HepG2 (cell line): ENCODE measurements at regions not wholly inside any gene's neighbourhood (a gene's known extent, or its start where the extent isn't known, plus 50 kb on each side); places are given as distances from the start of the nearest gene placed in this dataset.
A peak's percentile ranks its signal among the peaks of the same experiment; 100 is the strongest.

Source experiments
- ATAC-seq: fragments of 200-7000 bp; cut with Tn5 transposase; 3 replicates; pipeline ENCODE4 v1.9.1; 2020; ENCODE audit warnings: mild to moderate bottlenecking, moderate library complexity
- BruUV-seq: library from RNA; stranded (reverse); fragments of 400-500 nt; replicated peaks from 2 replicates; lab custom pipeline; 2021; lab: Mats Ljungman, UMichigan
- CTCF ChIA-PET: fragments of 300-600 bp; formaldehyde crosslinking; extraction: SDS; loops from one replicate; lab custom pipeline; 2021; ENCODE audit warnings: low total read pairs, inconsistent platforms, low intra/inter-chr PET ratio; lab: Yijun Ruan, JAX
- POLR2A ChIA-PET: fragments of 350-600 bp; sonication (Branson Sonifier 250); formaldehyde crosslinking; loops from one replicate; lab custom pipeline; 2020; ENCODE audit warnings: antibody characterized with exemption, inconsistent platforms; lab: Yijun Ruan, JAX
- DNase-seq: peaks from one replicate; pipeline ENCODE4 v3.0.0-alpha.2; 2015; ENCODE audit warnings: low spot score
- FAIRE-seq: peaks from 3 replicates; lab custom pipeline; 2011; peaks lifted over from hg19 to GRCh38; lab: Jason Lieb, UNC
- H2AFZ ChIP-seq: one replicate; pipeline ENCODE4 v1.6.1; 2011; ENCODE audit warnings: low read length, inconsistent platforms
- H3K27ac ChIP-seq: fragments of 300-600 bp; 3 replicates; pipeline ENCODE4 v1.8.0; 2011; ENCODE audit warnings: mixed run types, mild to moderate bottlenecking, mixed read lengths, low read length, inconsistent platforms; ENCODE audit not compliant: insufficient read depth; ENCODE audit errors: extremely low read length
- H3K27me3 ChIP-seq, 2 experiments: fragments of 200-600 bp in 1 of 2; 2 replicates in 1 of 2; 3 replicates in 1 of 2; pipeline versions ENCODE4 v1.6.0 to v1.8.0; 2011; ENCODE audit warnings: low read length in 2 of 2, mild to moderate bottlenecking in 2 of 2, moderate library complexity in 2 of 2, inconsistent platforms in 1 of 2; ENCODE audit not compliant: insufficient read depth in 2 of 2, control insufficient read depth in 1 of 2
- H3K36me3 ChIP-seq, 2 experiments: fragments of 200-600 bp in 1 of 2; replicated peaks in 1 of 2; 2 replicates in 1 of 2; 3 replicates in 1 of 2; pipeline versions ENCODE4 v1.5.1 to v1.8.0; 2011; ENCODE audit warnings: low read length in 2 of 2, inconsistent platforms in 1 of 2; ENCODE audit not compliant: insufficient read depth in 2 of 2, control insufficient read depth in 1 of 2
- H3K4me1 ChIP-seq: 2 replicates; pipeline ENCODE4 v1.5.1; 2012; ENCODE audit warnings: low read length, inconsistent platforms; ENCODE audit not compliant: insufficient read depth
- H3K4me2 ChIP-seq: 2 replicates; pipeline ENCODE4 v1.6.0; 2011; ENCODE audit warnings: low read depth, low read length, inconsistent platforms
- H3K4me3 ChIP-seq, 3 experiments: fragments of 200-600 bp in 1 of 3; sonication (generic), shearing (Covaris generic) in 1 of 3; replicated peaks in 1 of 3; 2 replicates each; pipeline ENCODE4 v1.5.1; 2011 to 2016; ENCODE audit warnings: low read length in 3 of 3, inconsistent platforms in 2 of 3, low read depth in 2 of 3, mild to moderate bottlenecking in 2 of 3, control low read depth in 1 of 3, mixed read lengths in 1 of 3; ENCODE audit not compliant: insufficient read depth in 1 of 3
- H3K79me2 ChIP-seq: one replicate; pipeline ENCODE4 v1.6.1; 2011; ENCODE audit warnings: low read length, inconsistent platforms; ENCODE audit not compliant: insufficient read depth
- H3K9ac ChIP-seq: 2 replicates; pipeline ENCODE4 v1.6.0; 2011; ENCODE audit warnings: mild to moderate bottlenecking, low read depth, low read length, inconsistent platforms; ENCODE audit not compliant: insufficient read depth
- H3K9me3 ChIP-seq: 2 replicates; pipeline ENCODE4 v1.5.1; 2012; ENCODE audit warnings: mild to moderate bottlenecking, low read length
- H4K20me1 ChIP-seq: 2 replicates; pipeline ENCODE4 v1.6.0; 2011; ENCODE audit warnings: inconsistent platforms, mild to moderate bottlenecking, low read length, moderate library complexity; ENCODE audit not compliant: insufficient read depth
- EED ChIP-seq: sonication (generic); formaldehyde crosslinking; IDR thresholded peaks from 2 replicates; pipeline ENCODE4 v1.5.0; 2020; ENCODE audit warnings: mild to moderate bottlenecking, missing genetic modification reagents
- HNF4A ChIP-seq: sonication (generic); formaldehyde crosslinking; IDR thresholded peaks from 2 replicates; pipeline ENCODE4 v1.4.0; 2020; ENCODE audit warnings: missing genetic modification reagents
- IKZF1 ChIP-seq: fragments of 450-650 bp; IDR thresholded peaks from 2 replicates; pipeline ENCODE4 v1.7.1; 2016
- NCOR1 ChIP-seq: fragments of 200-600 bp; sonication (generic); IDR thresholded peaks from 2 replicates; pipeline ENCODE4 v1.7.0; 2017; ENCODE audit warnings: antibody characterized with exemption, low read length, borderline replicate concordance
- RARG ChIP-seq: sonication (generic); formaldehyde crosslinking; IDR thresholded peaks from 2 replicates; pipeline ENCODE4 v1.4.0; 2020; ENCODE audit warnings: low read depth, mild to moderate bottlenecking, missing genetic modification reagents
- RELA ChIP-seq: sonication (generic); formaldehyde crosslinking; IDR thresholded peaks from 2 replicates; pipeline ENCODE4 v1.4.0; 2020; ENCODE audit warnings: missing genetic modification reagents
- ZNF138 ChIP-seq: sonication (generic); formaldehyde crosslinking; IDR thresholded peaks from 2 replicates; pipeline ENCODE4 v1.5.0; 2020; ENCODE audit warnings: mild to moderate bottlenecking, low read depth, missing genetic modification reagents
- WGBS: methylation state at CpG from one replicate; pipeline ENCODE4 v1.1.6; 2017; ENCODE audit warnings: low lambda C conversion rate; 5-methylcytosine and 5-hydroxymethylcytosine counted together
- in situ Hi-C: cut with HindIII; loops from 2 replicates; pipeline ENCODE4 v1.10.0; 2017; ENCODE audit warnings: low pct_unique_long_range_greater_than_20kb; ENCODE audit not compliant: extremely low pct_ligation_motif_present
- intact Hi-C: fragments of 100-400 bp; cut with micrococcal nuclease; formaldehyde crosslinking; loops from one replicate; pipeline ENCODE4 v1.10.0; 2022; ENCODE audit not compliant: unreplicated experiment
- TF ChIP-seq, protein P1 (sequence below): IDR thresholded peaks from 2 replicates; pipeline ENCODE4 v1.6.1; 2018; ENCODE audit warnings: missing genetic modification reagents
- TF ChIP-seq, protein P2 (sequence below): IDR thresholded peaks from 2 replicates; pipeline ENCODE4 v1.6.1; 2016; ENCODE audit warnings: low read depth, control low read depth
- TF ChIP-seq, protein P3 (sequence below): sonication (generic); formaldehyde crosslinking; IDR thresholded peaks from 2 replicates; pipeline ENCODE4 v1.5.1; 2020; ENCODE audit warnings: mild to moderate bottlenecking, missing genetic modification reagents
- TF ChIP-seq, protein P4 (sequence below): sonication (generic); formaldehyde crosslinking; IDR thresholded peaks from 2 replicates; pipeline ENCODE4 v1.9.0; 2021; ENCODE audit warnings: missing genetic modification reagents, mild to moderate bottlenecking, borderline replicate concordance
- TF ChIP-seq, protein P5 (sequence below): sonication (generic); formaldehyde crosslinking; IDR thresholded peaks from 2 replicates; pipeline ENCODE4 v1.8.0; 2022; ENCODE audit warnings: low read depth, missing genetic modification reagents

DNA sequence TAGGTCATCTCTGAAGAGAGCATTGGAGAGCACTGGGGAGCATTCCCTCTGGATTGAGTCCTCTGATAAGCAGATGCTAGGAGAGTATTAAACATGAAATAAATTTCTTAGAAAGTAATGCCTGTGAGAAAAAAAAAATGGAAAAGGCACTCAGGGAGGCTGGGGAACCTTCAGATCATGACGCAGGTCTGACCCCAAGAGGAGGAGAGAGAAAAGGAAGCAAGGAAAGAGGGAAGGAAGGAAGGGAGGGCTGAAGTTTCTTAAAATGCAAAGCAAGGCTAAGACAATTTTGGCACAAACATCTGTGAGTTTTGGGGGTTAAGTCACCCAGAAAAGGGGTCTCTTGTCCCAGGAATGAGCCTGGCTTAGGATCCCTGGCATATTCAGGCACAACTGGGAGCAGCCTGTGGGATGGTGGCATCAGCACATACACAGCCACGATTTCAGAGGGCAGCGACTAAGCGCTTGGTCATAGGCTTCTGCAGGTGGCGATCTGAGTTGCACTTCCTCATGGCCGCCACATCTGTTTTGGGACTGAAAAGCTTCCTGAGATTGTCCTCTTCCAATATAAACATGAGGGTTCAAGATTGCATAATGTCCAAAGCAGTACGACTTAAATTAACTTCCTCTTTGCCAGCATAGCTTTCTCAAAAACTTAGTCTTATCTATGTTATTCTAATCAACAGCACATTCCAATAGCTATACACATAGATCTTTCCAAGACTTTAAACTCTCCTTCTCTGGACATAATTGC, 692.7 kb downstream of the DNAH5 start (continued):
- TF ChIP-seq, protein P1, sequence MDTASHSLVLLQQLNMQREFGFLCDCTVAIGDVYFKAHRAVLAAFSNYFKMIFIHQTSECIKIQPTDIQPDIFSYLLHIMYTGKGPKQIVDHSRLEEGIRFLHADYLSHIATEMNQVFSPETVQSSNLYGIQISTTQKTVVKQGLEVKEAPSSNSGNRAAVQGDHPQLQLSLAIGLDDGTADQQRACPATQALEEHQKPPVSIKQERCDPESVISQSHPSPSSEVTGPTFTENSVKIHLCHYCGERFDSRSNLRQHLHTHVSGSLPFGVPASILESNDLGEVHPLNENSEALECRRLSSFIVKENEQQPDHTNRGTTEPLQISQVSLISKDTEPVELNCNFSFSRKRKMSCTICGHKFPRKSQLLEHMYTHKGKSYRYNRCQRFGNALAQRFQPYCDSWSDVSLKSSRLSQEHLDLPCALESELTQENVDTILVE = no peak
- no peak for TF ChIP-seq EED (CRISPR knock-in tag)

DNA sequence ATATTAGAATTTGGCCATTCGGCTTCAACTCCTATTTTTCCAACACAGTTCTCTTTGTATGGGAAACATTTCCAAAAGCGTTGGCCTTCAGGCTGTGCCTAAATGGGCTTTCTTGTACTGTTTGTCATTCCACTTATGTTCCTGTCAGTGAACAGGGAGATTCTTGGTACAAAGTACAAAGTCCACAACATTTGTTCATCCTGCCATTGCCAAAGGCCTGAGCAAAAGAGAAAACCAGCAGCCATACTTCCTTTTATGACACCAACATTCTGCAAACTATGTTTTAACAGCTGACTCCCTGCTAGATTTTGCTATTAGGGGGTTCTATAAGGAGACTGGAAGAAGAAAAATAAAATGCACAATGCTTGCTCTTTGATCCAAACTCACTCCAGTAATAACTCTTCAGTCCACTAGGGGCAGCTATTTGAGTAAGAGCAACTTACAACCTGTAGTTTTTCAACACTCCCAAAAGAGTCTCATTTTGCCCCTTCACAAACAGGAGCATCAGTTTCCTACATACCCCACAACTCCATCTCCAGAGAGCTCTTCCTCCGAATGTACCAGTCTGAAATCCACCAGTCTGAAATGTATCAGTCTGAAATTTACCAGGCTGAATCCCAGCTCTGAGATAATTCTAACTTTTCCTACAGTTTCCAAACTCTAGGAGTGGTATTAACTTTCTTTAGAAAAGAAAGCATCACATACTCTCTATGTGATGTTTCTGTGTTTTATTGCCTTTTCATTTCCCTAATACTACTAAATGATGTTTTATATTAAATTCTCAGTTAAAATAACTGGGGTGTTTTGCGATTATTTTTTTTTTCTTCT, 693.8 kb downstream of the DNAH5 start:
- ChIA-PET CTCF (no interaction called here), POLR2A (no interaction called here)
- Histone ChIP-seq H3K4me2 (no peak overlapping the region), H3K36me3 (no peaks in the 10 kb centered on the region), H3K9me3 (peaks cover 72% of the 10 kb centered on the region), H4K20me1 (no peaks in the 10 kb centered on the region), H3K9ac (no peak overlapping the region), H3K27ac (no peak overlapping the region), H3K79me2 (no peaks in the 10 kb centered on the region), H2AFZ (no peak overlapping the region), H3K4me1 (no peaks in the 10 kb centered on the region; the same call in 1 of the 2 replicates), H3K4me3 (no peak overlapping the region), H3K27me3 (no peaks in the 10 kb centered on the region)
- in situ Hi-C loops = no loop called here
- 35% methylated on average over 4 of the region's 4 CpGs for WGBS
- no TSS peak for BruUV-seq
- intact Hi-C loops = no loop called here
- DNase-seq (peak; percentile 13), FAIRE-seq (no peak), ATAC-seq (no peak; the same call in 1 of the 3 replicates)
- no peak for TF ChIP-seq RELA
- TF ChIP-seq, protein P2, sequence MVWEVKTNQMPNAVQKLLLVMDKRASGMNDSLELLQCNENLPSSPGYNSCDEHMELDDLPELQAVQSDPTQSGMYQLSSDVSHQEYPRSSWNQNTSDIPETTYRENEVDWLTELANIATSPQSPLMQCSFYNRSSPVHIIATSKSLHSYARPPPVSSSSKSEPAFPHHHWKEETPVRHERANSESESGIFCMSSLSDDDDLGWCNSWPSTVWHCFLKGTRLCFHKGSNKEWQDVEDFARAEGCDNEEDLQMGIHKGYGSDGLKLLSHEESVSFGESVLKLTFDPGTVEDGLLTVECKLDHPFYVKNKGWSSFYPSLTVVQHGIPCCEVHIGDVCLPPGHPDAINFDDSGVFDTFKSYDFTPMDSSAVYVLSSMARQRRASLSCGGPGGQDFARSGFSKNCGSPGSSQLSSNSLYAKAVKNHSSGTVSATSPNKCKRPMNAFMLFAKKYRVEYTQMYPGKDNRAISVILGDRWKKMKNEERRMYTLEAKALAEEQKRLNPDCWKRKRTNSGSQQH = no peak
- TF ChIP-seq, protein P3, sequence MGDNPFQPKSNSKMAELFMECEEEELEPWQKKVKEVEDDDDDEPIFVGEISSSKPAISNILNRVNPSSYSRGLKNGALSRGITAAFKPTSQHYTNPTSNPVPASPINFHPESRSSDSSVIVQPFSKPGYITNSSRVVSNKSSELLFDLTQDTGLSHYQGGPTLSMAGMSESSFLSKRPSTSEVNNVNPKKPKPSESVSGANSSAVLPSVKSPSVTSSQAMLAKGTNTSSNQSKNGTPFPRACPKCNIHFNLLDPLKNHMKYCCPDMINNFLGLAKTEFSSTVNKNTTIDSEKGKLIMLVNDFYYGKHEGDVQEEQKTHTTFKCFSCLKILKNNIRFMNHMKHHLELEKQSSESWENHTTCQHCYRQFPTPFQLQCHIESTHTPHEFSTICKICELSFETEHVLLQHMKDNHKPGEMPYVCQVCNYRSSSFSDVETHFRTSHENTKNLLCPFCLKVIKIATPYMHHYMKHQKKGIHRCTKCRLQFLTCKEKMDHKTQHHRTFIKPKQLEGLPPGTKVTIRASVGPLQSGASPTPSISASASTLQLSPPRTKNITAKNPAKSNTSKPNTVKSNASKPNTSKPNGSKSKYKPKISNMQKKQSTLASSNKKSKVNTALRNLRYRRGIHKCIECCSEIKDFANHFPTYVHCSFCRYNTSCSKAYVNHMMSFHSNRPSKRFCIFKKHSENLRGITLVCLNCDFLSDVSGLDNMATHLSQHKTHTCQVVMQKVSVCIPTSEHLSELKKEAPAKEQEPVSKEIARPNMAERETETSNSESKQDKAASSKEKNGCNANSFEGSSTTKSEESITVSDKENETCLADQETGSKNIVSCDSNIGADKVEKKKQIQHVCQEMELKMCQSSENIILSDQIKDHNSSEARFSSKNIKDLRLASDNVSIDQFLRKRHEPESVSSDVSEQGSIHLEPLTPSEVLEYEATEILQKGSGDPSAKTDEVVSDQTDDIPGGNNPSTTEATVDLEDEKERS (CRISPR knock-in tag) = no peak
- TF ChIP-seq, protein P4, sequence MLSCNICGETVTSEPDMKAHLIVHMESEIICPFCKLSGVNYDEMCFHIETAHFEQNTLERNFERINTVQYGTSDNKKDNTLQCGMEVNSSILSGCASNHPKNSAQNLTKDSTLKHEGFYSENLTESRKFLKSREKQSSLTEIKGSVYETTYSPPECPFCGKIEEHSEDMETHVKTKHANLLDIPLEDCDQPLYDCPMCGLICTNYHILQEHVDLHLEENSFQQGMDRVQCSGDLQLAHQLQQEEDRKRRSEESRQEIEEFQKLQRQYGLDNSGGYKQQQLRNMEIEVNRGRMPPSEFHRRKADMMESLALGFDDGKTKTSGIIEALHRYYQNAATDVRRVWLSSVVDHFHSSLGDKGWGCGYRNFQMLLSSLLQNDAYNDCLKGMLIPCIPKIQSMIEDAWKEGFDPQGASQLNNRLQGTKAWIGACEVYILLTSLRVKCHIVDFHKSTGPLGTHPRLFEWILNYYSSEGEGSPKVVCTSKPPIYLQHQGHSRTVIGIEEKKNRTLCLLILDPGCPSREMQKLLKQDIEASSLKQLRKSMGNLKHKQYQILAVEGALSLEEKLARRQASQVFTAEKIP (CRISPR knock-in tag) = no peak
- no peak for TF ChIP-seq ZNF138 (CRISPR knock-in tag)
- peak; percentile 60; the same call in 1 of the 2 replicates for TF ChIP-seq NCOR1
- TF ChIP-seq, protein P5, sequence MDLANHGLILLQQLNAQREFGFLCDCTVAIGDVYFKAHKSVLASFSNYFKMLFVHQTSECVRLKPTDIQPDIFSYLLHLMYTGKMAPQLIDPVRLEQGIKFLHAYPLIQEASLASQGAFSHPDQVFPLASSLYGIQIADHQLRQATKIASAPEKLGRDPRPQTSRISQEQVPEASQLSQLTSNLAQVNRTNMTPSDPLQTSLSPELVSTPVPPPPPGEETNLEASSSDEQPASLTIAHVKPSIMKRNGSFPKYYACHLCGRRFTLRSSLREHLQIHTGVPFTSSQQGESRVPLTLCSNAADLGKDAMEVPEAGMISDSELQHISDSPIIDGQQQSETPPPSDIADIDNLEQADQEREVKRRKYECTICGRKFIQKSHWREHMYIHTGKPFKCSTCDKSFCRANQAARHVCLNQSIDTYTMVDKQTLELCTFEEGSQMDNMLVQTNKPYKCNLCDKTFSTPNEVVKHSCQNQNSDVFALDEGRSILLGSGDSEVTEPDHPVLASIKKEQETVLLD = no peak
- no peak for TF ChIP-seq RARG (CRISPR knock-in tag)
- TF ChIP-seq HNF4A (CRISPR knock-in tag) = peak; percentile 63
- no peak for TF ChIP-seq IKZF1
